GM21786 (cell line): ENCODE measurements at regions not wholly inside any gene's neighbourhood (a gene's known extent, or its start where the extent isn't known, plus 50 kb on each side); places are given as distances from the start of the nearest gene placed in this dataset.
"Not testable (repeated sequence)": the region's sequence is repeated elsewhere in the genome, so short reads cannot be mapped to it uniquely, and the experiment has no call there.

Source experiments
- ATAC-seq: cut with Tn5 transposase; IDR thresholded peaks from one replicate; pipeline ENCODE4 v1.9.1; 2021; ENCODE audit not compliant: unreplicated experiment

DNA sequence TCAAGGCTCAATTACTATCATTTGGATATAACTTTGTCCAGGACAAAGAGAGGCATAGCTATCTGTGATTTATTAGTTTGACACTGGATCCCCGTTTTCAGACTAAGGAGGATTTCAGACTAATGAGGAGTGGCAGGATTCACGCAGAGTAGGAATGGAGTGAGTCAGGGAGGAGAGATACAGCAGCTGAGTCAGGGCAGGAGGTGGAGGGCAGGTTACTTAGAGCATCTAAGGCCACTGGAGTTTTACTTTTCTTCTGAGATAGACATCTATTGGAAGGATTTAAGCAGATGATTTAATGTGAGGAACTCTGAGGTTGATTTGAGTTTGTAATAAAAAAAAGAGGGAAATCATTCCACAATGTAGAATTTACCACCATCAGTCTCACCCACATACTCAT, 110.6 kb downstream of the RPIA start:
- not testable (repeated sequence) for ATAC-seq

DNA sequence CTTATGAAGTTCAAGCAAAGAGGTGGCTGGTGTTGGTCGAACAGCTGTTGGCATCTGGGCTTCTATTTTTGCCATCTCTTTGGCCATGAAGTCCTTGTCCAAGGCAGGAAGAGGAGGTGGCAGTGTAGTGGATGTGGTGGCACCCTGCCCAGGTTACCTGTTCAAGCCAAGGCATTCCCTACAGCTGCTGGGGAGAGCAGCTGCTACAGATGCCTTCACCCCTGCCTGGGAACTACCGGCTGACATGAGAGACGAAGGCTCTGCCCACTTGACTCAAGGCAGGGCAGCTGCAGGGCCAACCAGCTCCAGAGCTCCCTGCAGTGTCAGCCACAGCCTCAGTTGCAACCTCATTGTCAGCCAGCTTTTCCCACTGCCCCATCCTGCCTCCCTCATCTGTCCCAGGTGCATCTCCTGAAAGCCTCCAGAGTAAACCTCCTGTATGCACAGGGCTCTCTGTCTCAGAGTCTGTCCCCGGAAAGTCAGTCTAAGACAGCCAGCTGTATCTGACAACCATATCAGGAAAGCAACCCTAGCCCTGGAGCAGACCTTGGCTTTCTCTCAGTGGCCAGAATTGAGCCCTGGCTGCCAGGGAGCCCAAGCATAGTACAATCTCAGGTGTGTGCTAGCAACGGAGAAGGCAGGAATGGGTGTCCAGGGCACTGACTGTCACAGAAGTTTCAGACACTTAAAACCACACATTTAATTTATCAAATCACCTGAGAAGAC, 115.9 kb downstream of the RPIA start:
- ATAC-seq = no peak

DNA sequence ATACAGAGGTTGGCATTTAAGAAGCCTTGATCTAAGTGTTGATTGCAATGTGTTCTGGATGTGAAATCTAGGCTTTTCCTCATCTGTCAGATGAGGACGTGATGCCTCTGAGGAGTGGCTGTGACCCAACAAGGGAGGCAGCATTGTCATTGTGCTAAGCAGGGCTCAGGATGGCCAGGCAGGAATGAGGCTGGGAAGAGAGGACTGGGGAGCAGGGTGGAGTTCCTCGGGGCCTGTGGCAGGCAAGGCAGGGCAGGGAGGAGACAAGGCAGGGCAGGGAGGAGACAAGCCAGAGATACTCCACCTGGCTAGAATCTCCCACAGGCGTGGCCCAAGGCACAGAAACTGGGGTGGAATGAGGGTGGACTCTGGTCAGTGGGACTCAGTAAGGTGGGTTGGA, 116.6 kb downstream of the RPIA start:
- ATAC-seq = no peak

DNA sequence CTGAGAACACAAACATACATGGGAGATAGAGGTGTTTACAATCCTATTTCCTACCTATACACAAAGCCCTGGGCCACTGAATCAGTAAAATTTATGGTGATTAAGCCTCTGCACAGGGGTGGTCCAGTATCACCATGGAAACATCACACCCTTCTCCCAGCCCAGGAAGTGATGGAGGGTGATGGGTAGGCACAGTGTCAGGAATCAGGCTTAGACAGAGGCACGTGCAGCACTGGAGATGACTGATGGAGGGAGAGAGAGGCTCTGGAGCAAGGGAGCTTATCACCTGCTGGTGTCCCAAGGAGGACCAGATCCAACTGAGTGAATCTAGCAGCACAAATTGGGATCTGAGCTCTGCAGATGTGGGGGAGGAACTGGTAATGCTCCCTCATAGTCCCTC, 117.2 kb downstream of the RPIA start:
- ATAC-seq = no peak

DNA sequence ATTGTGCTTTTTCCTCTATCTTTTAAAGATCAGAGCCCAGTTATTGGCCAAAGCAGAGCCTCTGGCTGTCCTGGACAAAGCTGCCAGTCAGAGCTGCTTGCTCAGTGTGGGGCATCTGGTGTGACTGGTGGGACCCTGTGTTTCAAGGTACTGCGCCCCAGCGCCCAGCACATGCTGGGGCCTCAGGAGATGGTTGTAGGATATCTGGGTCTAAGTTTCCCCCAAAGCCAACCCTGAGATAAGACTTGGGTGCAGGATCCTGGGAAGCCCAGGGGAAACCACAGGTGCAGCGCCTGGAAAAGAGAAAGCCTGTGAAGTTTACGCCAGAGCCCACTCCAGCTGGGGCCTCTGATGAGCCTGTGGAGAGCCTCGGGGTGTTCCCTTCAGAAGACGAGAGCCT, 117.7 kb downstream of the RPIA start:
- ATAC-seq = no peak

DNA sequence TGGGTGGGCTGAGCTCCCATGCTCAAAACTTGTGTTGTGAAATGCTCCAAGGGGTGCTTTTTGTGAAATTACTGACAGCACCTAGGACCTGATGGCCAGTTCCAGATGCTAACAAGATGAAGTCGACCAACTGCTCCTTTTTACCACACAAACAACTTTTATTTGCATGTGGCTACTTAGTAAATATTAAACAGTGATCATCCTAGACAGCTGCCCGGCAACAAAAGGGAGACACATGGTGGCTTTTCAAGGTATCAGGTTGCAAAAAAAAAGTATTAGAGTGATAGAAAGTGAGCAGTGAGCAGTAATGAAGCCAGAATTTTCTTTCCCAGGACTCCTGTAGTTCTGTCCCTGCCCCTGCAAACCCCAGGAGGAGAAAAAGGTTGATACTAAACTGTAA, 118.5 kb downstream of the RPIA start:
- no peak for ATAC-seq

DNA sequence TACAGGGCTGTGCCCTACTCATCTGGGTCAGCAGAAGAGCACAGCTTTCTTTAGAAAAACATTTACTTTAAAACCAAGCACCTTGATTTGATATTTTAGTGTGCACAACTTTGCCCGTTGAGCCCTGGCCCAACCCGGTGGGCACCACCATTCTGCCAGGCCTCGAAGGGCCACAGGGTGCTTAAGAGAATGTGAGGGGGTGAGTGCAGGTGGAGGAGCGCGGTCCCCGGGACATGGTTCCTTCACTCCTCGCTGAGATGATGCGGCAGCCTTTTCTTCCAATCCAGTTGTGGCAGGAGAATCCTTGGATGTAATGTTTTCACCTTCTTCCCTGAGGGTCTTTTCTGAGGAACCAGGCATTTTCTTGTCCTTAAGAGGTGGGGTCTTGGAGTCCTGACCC, 119.0 kb downstream of the RPIA start:
- ATAC-seq = no peak

DNA sequence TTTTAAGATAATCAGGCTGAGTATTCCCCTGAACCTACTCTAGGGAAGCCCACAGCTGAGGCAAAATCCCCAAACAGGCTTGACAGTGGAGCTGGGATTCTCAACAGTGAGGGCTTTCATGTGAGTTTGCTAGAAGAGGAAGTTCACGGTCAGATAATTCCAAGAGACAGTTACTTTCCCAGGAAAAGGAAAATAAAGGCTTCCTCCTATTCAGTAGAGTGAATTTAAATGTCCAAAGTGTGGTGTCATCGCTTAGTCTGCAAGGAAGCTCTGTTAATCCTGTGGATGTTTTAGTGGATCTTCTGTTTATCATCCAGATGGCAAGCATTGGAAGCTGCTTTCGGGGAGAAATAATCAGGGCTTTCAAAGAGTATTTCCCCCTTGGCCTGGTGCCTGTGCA, 119.8 kb downstream of the RPIA start:
- no peak for ATAC-seq

DNA sequence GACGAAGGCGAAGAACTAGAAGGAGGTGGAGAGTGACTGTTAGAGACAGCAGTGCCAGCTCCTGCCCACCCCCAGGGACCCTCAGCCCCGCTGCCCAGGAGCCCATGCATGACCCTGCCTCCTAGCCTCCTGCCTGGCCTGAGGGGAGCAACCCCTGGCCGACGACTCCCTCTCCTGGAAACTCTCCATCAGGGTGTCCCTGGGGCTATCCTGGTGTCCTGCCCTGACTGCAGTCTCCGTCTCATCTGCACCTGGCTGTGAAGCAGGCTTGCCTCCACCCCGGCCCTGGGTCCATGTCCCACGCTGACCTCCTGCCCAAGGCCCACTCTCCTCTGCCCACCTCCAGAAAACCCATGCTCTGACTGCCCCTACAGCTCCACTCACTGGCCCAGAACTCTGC, 120.2 kb downstream of the RPIA start:
- no peak for ATAC-seq

DNA sequence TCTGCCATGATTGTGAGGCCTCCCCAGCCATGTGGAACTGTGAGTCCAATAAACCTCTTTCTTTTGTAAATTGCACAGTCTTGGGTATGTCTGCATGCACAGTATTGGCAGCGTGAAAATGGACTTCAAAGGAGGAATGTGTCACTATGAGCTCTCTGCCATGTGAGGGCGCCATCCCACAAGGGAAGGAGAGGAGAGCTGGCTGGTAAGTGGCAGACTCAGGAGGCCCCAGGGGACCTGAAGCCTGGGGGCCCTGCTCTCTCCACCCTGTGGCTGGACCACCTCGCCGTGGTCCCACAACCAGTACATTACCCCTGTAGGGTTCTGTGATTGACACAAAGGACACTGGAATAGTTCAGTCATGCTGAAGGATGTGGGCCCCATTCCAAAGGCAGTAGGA, 122.1 kb downstream of the RPIA start:
- no peak for ATAC-seq

DNA sequence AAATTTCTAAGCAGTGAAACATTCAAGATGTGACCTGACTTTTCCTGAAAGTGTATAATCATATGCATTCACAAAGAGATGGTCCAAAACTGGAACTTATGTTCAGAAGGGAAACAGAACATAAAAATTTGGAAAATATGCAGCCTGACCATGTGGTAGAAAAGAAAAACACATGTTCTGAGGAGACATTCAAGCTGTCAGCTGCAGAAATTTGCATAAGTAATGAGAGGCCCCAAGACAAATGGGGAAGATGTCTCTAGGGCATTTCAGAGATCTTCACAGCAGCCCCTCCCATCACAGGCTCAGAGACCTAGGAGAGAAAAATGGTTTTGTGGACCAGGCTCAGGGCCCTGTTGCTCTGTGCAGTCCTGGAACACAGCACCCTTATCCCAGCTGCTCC, 123.8 kb downstream of the RPIA start:
- ATAC-seq = no peak

DNA sequence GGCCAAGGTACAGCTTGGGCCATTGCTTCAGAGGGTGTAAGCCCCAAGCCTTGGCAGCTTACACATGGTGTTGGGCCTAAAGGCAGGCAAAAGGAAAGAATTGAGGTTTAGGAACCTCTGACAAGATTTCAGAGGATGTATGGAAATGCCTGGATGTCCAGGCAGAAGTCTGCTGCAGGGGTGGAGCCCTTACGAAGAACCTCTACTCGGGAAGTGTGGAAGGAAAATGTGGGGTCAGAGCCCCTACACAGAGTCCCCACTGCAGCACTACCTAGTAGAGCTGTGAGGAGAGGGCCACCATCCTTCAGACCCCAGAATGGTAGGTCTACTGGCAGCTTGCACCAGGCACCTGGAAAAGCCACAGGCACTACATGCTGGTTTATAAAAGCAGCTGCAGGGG, 124.2 kb downstream of the RPIA start:
- no peak for ATAC-seq

DNA sequence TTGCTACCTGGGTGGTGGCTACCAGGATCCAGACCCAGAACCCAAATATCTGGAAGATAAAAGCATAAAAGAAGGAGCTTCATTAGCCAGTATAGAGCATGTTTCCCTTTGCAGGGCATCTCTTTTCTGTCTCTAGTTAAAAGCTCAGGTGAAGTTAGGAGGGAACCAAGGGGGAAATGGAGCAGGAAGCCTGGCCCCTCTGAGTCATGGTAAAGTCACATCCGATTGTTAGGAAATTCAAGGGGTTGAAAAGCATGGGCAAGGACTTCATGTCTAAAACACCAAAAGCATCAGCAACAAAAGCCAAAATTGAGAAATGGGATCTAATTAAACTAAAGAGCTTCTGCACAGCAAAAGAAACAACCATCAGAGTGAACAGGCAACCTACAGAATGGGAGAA, 126.9 kb downstream of the RPIA start:
- no peak for ATAC-seq

DNA sequence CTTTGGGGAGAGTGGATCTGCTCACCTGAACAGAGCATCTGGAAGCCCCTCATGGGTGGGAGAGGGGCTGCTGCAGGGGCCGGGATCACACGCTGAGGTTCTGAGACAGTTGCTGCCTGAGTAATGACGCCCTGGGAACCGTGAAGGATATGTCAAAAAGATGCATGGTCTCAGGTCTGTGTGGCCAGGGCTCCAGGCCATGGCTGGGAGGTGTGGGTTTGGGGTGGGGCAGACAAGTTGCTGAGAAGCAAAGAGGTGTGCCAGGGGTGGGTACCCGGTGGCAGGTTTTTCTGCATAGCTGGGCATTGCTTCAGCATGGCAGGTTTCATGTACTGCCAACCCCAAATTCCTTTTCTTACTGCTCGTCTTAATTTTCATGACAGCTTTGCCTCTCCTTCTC, 133.5 kb downstream of the RPIA start:
- no peak for ATAC-seq

DNA sequence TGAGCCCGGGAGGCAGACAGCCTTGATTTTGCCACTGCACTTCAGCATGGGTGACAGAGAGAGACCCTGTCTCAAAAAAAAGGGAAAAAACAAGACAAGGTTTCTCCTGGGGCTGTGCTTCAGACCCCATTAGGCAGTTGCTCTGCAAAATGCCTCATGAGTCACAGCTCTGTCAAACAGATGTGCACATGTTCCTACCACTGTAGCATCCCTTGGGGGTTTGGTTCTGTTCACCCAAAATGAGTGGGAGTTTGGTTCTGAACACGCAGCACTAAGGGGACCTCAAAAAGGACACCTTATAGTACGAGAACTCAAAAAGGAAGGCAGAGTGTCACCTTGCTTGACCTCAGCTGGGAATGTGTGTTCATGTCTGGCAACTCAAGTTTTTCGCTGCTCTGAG, 134.9 kb downstream of the RPIA start:
- no peak for ATAC-seq

DNA sequence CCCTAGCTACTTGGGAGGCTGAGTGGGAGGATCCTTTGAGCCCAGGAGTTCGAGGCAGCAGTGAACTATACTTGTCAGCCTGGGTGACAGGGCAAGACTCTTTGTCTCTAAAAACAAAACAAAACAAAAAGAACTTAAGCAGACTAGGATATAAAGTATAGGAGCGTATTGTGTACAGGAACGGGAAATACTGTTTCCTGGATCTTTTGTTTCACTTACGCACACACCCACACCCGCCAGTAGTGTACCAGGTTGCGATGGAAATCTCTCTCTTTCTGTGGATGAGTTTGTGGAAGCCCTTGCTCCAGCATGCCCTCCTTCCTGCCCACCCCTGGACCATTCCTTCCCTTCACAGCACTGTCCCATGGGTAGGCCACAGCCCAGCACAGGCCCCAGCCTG, 136.3 kb downstream of the RPIA start:
- no peak for ATAC-seq

DNA sequence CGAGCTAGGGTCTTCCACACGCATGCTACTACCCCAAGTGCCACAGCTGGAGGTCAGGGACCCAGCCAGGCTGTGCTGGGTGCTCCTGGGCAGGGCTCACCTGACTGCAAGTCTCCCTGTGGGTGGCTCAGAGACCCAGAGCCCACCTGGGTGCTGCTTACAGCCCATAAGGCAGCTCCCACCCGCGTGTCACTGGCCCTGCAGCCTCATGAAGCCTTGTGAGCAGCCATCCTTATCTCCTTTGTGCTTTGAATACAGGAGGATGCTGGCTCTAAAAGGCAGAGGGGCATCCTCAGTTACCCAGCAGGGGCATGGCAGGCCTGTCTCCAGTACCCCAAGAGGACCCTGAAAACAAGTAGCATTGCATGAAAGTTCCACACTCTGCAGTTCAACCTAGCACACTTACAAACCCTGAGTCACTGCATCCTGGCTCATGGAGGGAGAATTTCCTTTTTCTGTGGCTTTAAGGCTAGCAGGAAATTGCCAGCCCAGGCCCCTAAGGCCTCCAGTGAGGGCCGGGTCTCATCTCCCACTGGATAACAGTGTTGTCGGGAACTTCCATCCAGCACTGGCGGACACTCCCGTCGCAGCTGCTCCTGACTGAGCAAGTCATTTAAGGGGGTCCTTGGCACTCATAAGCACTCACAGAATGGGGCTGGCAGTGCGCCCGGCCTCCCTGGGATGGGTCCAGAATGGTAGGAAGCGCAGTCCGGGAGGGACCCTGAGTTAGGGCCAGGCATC, 137.1 kb downstream of the RPIA start:
- ATAC-seq = no peak

DNA sequence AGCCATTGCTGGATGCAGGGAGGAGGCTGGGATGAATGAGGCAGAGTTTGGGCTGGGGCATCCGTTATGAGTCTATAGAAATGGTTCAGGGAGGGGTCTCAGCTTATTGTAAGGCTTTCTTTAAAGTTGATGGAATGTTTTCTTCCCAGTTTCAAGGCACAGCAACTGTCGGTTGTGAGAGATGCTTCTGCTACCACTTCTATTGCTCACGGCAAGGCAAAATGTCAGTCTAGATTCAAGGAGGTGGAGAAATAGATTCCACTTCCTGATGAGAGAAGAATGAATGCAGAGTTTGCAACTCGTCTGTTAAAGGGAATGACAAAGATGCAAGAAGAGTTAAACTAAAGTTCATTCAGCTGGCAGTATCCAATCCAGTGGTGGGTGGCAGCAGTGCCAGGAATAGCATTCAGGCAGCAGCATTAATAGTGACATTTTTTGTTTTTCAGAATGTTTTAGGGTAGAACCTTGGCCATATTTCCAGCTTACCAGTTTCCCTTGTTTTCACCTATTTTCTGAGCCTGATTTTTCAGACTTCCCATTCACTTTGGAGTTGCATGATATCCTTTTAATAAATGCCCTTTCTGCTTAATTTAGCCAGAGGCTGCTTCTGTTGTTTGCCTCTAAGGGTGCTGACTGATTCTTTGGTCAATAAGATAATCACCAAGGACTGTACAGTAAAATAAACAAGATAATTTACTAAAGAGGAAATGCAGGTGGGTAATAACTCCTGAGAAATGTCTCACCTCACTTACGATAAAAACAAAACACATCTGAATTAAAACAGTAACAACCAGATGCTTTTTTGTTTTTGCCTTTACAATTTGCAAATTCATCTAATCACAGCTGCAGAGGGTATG, 138.4 kb downstream of the RPIA start:
- ATAC-seq = no peak

DNA sequence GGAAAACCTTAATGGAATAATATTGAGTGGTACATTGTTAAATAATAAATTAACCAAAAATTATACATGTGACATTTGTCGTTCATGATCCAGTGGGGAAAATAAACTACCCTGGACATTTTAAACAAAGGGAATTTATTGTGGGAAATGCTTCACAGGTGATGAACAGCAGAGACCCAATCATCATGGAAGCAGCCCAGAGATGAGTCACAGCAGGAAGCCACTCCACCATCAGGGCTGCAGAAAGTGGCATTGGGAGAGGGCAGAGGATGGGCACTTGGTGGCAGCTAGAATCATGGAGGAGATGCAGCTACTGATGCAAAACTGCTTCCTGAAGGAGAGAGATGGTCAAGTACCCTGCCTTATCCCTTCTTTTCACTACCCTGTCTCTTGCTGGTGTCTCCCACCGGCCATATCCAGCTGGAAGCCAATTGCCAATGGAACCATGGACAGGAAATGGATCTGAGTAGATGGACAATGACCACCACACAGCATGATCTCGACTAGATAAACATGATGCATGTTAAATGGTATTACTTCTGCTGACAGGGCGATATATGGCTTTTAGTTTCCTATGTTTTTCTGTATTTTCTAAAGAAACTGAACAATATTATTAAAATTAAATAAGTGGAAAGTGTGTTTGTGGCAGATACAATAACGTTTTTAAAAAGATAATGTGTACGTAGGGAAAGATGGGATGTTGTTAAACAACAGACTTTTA, 139.8 kb downstream of the RPIA start:
- no peak for ATAC-seq

DNA sequence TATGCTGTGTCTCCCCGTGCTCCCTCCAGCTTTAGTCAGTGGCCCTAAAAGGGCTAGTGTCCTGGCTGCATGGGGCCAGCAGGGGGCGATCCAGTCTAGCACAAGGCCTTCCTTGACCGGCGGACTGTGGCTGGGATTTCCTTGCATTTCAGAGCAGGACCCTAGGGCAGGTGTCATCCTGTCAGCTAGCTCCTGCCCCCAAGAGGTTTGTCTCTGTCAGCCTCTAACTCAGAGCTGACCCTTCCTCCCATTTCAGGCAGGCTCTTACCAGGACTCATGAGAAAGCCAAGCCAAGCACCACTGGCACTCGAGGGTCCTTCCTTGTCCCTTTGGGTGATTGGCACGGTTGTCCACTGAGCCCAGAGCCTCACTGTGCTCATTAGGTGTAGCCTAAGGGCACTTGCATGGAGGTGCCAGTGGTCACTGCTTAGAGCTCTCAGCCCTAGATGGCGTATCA, 140.3 kb downstream of the RPIA start:
- peak; percentile 85 for ATAC-seq

DNA sequence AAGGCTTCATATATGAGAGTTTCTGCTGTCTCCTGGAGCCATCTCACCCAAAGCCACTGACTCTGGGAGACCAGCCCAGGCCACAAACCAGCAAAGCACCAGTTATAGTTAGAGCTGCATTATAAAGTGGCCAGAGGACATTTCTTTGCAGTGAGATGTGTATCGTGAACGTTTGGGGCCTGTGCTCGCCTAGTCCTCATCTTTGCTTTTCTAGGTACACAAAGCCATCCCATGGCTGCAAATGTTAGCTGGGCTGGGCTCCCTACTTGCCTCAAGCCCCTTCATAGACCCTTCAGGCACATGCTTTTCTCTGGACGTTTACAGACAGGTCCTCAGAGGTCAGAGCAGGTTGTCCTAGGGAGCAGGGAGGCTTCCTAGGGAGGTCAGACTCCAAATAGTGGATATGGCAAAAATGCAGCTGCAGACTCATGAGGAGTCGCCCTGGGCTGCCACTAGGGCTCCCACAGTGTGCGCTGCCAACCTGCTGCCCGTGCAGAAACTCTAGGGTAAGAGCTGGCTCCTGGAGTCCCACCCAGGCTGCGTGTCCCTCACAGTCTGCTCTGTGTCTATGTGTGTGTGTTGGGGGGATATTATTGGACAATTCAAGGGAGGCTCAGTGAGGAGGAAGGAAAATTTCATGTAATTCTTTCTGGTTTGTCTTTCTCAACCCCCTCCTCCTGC, 141.0 kb downstream of the RPIA start:
- peak; percentile 44 for ATAC-seq
